HepG2 (cell line): ENCODE measurements at regions not wholly inside any gene's neighbourhood (a gene's known extent, or its start where the extent isn't known, plus 50 kb on each side); places are given as distances from the start of the nearest gene placed in this dataset.

Source experiments
- ATAC-seq: fragments of 200-7000 bp; cut with Tn5 transposase; 3 replicates; pipeline ENCODE4 v1.9.1; 2020; ENCODE audit warnings: mild to moderate bottlenecking, moderate library complexity
- BruUV-seq: library from RNA; stranded (reverse); fragments of 400-500 nt; replicated peaks from 2 replicates; lab custom pipeline; 2021; lab: Mats Ljungman, UMichigan
- CTCF ChIA-PET: fragments of 300-600 bp; formaldehyde crosslinking; extraction: SDS; loops from one replicate; lab custom pipeline; 2021; ENCODE audit warnings: low total read pairs, inconsistent platforms, low intra/inter-chr PET ratio; lab: Yijun Ruan, JAX
- POLR2A ChIA-PET: fragments of 350-600 bp; sonication (Branson Sonifier 250); formaldehyde crosslinking; loops from one replicate; lab custom pipeline; 2020; ENCODE audit warnings: antibody characterized with exemption, inconsistent platforms; lab: Yijun Ruan, JAX
- DNase-seq: peaks from one replicate; pipeline ENCODE4 v3.0.0-alpha.2; 2015; ENCODE audit warnings: low spot score
- FAIRE-seq: peaks from 3 replicates; lab custom pipeline; 2011; peaks lifted over from hg19 to GRCh38; lab: Jason Lieb, UNC
- H2AFZ ChIP-seq: one replicate; pipeline ENCODE4 v1.6.1; 2011; ENCODE audit warnings: low read length, inconsistent platforms
- H3K27ac ChIP-seq: fragments of 300-600 bp; 3 replicates; pipeline ENCODE4 v1.8.0; 2011; ENCODE audit warnings: mixed run types, mild to moderate bottlenecking, mixed read lengths, low read length, inconsistent platforms; ENCODE audit not compliant: insufficient read depth; ENCODE audit errors: extremely low read length
- H3K27me3 ChIP-seq, 2 experiments: fragments of 200-600 bp in 1 of 2; 2 replicates in 1 of 2; 3 replicates in 1 of 2; pipeline versions ENCODE4 v1.6.0 to v1.8.0; 2011; ENCODE audit warnings: low read length in 2 of 2, mild to moderate bottlenecking in 2 of 2, moderate library complexity in 2 of 2, inconsistent platforms in 1 of 2; ENCODE audit not compliant: insufficient read depth in 2 of 2, control insufficient read depth in 1 of 2
- H3K36me3 ChIP-seq, 2 experiments: fragments of 200-600 bp in 1 of 2; replicated peaks in 1 of 2; 2 replicates in 1 of 2; 3 replicates in 1 of 2; pipeline versions ENCODE4 v1.5.1 to v1.8.0; 2011; ENCODE audit warnings: low read length in 2 of 2, inconsistent platforms in 1 of 2; ENCODE audit not compliant: insufficient read depth in 2 of 2, control insufficient read depth in 1 of 2
- H3K4me1 ChIP-seq: 2 replicates; pipeline ENCODE4 v1.5.1; 2012; ENCODE audit warnings: low read length, inconsistent platforms; ENCODE audit not compliant: insufficient read depth
- H3K4me2 ChIP-seq: 2 replicates; pipeline ENCODE4 v1.6.0; 2011; ENCODE audit warnings: low read depth, low read length, inconsistent platforms
- H3K4me3 ChIP-seq, 3 experiments: fragments of 200-600 bp in 1 of 3; sonication (generic), shearing (Covaris generic) in 1 of 3; replicated peaks in 1 of 3; 2 replicates each; pipeline ENCODE4 v1.5.1; 2011 to 2016; ENCODE audit warnings: low read length in 3 of 3, inconsistent platforms in 2 of 3, low read depth in 2 of 3, mild to moderate bottlenecking in 2 of 3, control low read depth in 1 of 3, mixed read lengths in 1 of 3; ENCODE audit not compliant: insufficient read depth in 1 of 3
- H3K79me2 ChIP-seq: one replicate; pipeline ENCODE4 v1.6.1; 2011; ENCODE audit warnings: low read length, inconsistent platforms; ENCODE audit not compliant: insufficient read depth
- H3K9ac ChIP-seq: 2 replicates; pipeline ENCODE4 v1.6.0; 2011; ENCODE audit warnings: mild to moderate bottlenecking, low read depth, low read length, inconsistent platforms; ENCODE audit not compliant: insufficient read depth
- H3K9me3 ChIP-seq: 2 replicates; pipeline ENCODE4 v1.5.1; 2012; ENCODE audit warnings: mild to moderate bottlenecking, low read length
- H4K20me1 ChIP-seq: 2 replicates; pipeline ENCODE4 v1.6.0; 2011; ENCODE audit warnings: inconsistent platforms, mild to moderate bottlenecking, low read length, moderate library complexity; ENCODE audit not compliant: insufficient read depth
- ATM ChIP-seq: fragments of 450-650 bp; IDR thresholded peaks from 2 replicates; pipeline ENCODE4 v1.7.1; 2017; ENCODE audit warnings: mild to moderate bottlenecking, borderline replicate concordance
- CCAR2 ChIP-seq: fragments of 200-400 bp; formaldehyde crosslinking; optimal IDR thresholded peaks from 2 replicates; pipeline ENCODE3; 2018; ENCODE audit warnings: low read depth, mild to moderate bottlenecking, low read length, moderate library complexity
- E2F2 ChIP-seq: sonication (generic); formaldehyde crosslinking; IDR thresholded peaks from 2 replicates; pipeline ENCODE4 v1.4.0; 2020; ENCODE audit warnings: missing genetic modification reagents, borderline replicate concordance
- MAFF ChIP-seq: IDR thresholded peaks from 2 replicates; pipeline ENCODE4 v1.6.1; 2011; ENCODE audit warnings: low read depth, low read length, improper control_type of control experiment
- NFKBIZ ChIP-seq: IDR thresholded peaks from 2 replicates; pipeline ENCODE4 v1.6.1; 2018; ENCODE audit warnings: missing genetic modification reagents, missing compliant biosample characterization
- ZBTB1 ChIP-seq: sonication (generic); formaldehyde crosslinking; IDR thresholded peaks from 2 replicates; pipeline ENCODE4 v1.4.0; 2020; ENCODE audit warnings: missing genetic modification reagents, borderline replicate concordance
- ZBTB26 ChIP-seq: IDR thresholded peaks from 2 replicates; pipeline ENCODE4 v1.6.1; 2016; ENCODE audit warnings: missing compliant biosample characterization, missing genetic modification reagents, borderline replicate concordance
- ZNF251 ChIP-seq: sonication (generic); formaldehyde crosslinking; IDR thresholded peaks from 2 replicates; pipeline ENCODE4 v1.9.0; 2021; ENCODE audit warnings: mild to moderate bottlenecking, missing genetic modification reagents
- ZNF414 ChIP-seq: sonication (generic); formaldehyde crosslinking; IDR thresholded peaks from 2 replicates; pipeline ENCODE4 v1.5.0; 2020; ENCODE audit warnings: missing genetic modification reagents
- ZNF777 ChIP-seq: sonication (generic); formaldehyde crosslinking; IDR thresholded peaks from 2 replicates; pipeline ENCODE4 v1.4.0; 2020; ENCODE audit warnings: missing genetic modification reagents
- WGBS: methylation state at CpG from one replicate; pipeline ENCODE4 v1.1.6; 2017; ENCODE audit warnings: low lambda C conversion rate; 5-methylcytosine and 5-hydroxymethylcytosine counted together
- in situ Hi-C: cut with HindIII; loops from 2 replicates; pipeline ENCODE4 v1.10.0; 2017; ENCODE audit warnings: low pct_unique_long_range_greater_than_20kb; ENCODE audit not compliant: extremely low pct_ligation_motif_present
- intact Hi-C: fragments of 100-400 bp; cut with micrococcal nuclease; formaldehyde crosslinking; loops from one replicate; pipeline ENCODE4 v1.10.0; 2022; ENCODE audit not compliant: unreplicated experiment

GRCh38 chr3:29033511-29033910, 247.4 kb upstream of the RBMS3 start:
- no peak overlapping the region for H3K9ac ChIP-seq
- POLR2A ChIA-PET = no interaction called here

More at GRCh38 chr3:29033511-29033910, 247.4 kb upstream of the RBMS3 start:
- Histone ChIP-seq H3K4me1 (no peaks in the 10 kb centered on the region), H3K9me3 (peaks cover 39% of the 10 kb centered on the region), H2AFZ (no peak overlapping the region), H3K36me3 (no peaks in the 10 kb centered on the region), H4K20me1 (no peaks in the 10 kb centered on the region), H3K79me2 (no peaks in the 10 kb centered on the region), H3K27me3 (no peaks in the 10 kb centered on the region), H3K4me3 (no peak overlapping the region), H3K27ac (no peak overlapping the region), H3K4me2 (no peak overlapping the region)
- BruUV-seq = no TSS peak
- no peak for FAIRE-seq
- no peak for DNase-seq
- WGBS = 5% methylated on average over 3 of the region's 3 CpGs
- no peak for ATAC-seq
- TF ChIP-seq NFKBIZ (CRISPR knock-in tag) (no peak), ZNF251 (CRISPR knock-in tag) (no peak), MAFF (no peak), E2F2 (no peak), ZNF777 (no peak), CCAR2 (no peak), ZNF414 (no peak), ZBTB1 (no peak), ATM (no peak), ZBTB26 (CRISPR knock-in tag) (no peak)
- intact Hi-C loops (no loop called here), in situ Hi-C loops (no loop called here)
- CTCF ChIA-PET = no interaction called here
